ENCODE measurements at regions not wholly inside any gene's neighbourhood (a gene's known extent, or its start where the extent isn't known, plus 50 kb on each side); places are given as distances from the start of the nearest gene placed in this dataset.

DNA sequence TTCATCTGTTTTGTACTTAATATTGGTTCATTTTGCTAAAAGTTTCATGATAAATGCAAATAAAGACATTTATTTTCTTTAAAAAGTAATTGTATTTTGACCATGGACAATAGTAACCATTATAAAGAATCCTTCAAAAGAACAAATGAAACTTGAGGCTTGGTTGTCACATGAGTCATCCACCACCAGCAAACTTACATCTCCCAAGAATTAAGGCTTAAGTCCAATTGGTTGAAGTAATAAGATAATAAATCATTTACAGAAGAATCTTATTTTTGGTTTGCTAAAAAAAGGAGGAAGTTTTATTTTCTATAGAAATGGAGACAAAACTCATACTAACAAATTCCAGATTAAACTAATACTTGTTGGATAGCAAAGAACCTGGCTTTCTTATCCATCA lies 84.8 kb upstream of the KITLG start:
- no peak for DNase-seq

- no peak for DNase-seq
Measured at GRCh38 chr12:88662961-88663360, 82.7 kb upstream of the KITLG start.

DNA sequence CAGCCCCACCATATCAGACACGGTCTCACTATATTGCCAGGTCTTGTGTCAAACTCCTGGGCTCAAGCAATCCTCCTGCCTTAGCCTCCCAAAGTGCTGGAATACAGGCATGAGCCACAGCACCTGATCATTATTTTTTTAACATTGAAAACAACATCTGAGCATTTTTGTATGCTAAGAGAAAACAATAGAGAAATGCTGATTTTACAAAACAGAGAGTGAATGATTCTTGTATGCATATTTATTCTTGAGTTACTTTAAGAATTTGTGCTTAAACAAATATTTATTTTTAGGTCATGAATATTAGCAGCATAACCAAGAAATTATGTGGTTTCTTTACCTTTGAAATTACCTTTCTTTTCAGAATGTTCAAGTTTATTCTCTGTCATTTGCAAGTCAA lies 81.8 kb upstream of the KITLG start:
- DNase-seq, result no peak

GRCh38 chr12:88658009-88658408 lies 77.7 kb upstream of the KITLG start:
- no peak for DNase-seq

- no peak for DNase-seq
Measured at GRCh38 chr12:88650715-88651114, 70.4 kb upstream of the KITLG start.

DNA sequence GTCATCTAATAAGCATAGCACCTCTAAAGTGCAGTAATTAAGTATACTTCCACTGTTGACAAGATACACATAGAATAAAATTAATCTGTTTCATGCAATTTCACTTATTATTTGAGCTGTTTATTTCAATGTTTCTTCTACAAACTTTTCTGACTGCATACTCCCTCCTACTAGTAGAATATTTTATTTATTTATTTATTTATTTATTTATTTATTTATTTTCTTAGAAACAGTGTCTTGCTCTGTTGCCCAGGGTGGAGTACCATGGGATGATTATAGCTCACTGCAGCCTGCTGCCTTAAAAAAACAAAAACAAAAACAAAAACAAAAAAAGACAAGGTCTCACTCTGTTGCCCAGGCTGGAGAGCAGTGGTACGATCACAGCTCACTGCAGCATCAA lies 68.4 kb upstream of the KITLG start:
- DNase-seq, result no peak

- no peak for DNase-seq
Measured at GRCh38 chr12:88646824-88647223, 66.6 kb upstream of the KITLG start.

- no peak for DNase-seq
Measured at GRCh38 chr12:88645816-88646215, 65.5 kb upstream of the KITLG start.

DNA sequence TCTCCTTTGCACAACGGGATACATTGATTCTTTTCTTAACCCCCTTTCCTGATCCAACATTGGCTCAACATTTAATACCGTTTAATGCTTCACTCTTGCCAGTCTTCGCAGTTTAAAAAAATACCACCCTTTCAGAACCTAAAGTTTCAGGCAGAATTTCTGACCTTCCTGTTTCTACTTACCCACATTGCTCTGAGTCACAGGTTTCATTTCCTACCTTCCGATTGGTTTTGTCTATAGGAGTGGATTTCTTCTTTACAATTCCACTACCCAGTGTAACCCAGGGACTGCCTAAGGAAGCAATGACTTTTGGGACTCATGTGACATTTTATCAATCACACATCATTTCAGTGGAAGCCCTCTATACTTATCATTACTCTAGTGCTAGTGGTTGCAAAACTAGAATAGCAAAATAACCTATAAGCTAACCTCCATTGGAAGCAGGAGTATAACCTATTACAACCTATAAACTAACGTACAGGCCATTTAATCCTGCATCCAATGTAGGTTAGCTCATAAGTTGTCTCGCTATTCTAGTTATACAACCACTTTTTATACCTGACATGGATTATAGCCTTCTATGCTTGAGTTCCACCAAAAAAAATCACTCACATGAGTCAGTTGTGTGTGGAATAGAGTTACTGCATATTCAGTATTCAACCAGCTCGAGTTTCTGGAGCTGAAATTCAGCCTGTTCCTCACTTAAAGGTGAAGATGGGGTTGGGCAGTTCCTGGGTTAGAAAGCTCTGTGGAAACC lies 64.9 kb upstream of the KITLG start:
- no peak for DNase-seq

GRCh38 chr12:88643685-88644084 lies 63.4 kb upstream of the KITLG start:
- no peak for DNase-seq

DNA sequence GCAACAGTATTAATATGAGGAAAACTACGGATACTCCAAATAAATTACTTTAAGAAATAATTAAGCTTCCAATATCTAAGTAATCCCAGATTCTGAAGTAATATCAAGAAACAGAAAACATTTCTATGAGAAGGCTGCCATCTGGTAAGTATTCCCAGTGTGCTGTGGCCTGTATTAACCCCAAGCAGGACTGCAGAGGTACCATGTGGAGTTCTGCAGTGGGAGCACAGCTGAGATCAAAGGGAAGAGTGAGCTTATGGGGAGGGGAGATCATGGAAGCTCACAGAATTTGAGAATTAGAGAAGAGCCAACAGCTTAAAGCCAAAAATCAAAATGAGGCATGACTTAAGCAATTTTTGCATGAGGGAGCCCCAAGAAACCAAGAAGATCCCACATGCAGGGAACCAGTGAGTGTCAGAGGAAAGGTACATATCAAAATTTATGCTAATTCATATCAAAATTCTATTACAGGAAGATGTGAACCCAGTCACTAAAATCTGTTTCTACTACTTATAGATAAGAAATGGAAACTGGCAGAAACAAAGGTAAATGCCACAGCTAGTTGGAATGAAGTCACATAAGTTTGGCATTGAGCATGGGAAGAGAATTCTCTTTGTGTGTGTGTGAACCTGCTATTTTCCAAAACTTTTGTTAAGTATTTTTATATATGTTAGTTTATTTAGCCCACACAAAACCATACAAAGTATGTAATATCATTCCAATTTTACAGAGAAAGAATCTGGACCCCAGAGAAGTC lies 62.6 kb upstream of the KITLG start:
- DNase-seq, result no peak

GRCh38 chr12:88638966-88639760 lies 58.9 kb upstream of the KITLG start:
- DNase-seq, result no peak

- DNase-seq, result no peak
Measured at GRCh38 chr12:88638388-88638787, 58.1 kb upstream of the KITLG start.

DNA sequence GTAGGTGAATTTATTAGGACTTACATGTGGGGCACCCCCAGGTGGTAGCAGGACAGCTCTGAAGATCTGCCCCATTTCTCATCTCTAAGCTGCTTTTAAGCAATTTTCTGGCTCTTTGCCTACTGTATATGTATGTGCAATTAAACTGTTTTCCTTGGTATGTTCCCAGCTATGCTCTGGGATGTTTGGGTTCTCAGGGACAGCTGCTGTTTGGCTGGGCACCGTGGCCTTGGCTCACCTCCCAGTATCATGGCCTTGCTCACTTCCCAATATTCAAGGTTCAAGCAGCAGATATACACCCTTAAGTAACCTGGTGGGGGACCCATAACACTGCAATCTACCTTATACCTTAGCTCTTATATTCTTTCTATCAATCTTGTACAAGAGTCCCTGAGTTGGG lies 53.7 kb upstream of the KITLG start:
- no peak for DNase-seq

DNA sequence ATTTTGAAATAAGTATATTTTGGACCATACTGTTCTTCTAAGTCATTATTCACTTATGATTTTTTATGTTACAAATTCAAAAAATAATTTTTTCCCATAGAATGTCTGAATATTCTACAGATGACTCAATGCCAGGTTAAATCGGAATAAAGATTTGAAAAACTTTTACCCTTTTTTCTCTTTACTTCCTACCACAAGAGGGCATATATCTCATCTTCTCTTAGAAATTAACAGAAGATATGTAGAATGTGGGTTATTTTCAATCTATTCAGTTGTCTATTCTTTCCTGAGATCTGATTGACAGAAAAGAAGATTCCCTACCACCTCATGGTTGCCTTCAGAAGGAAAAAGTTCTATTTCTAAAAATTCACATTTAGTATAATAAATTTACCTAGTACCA lies 53.0 kb upstream of the KITLG start:
- no peak for DNase-seq

DNA sequence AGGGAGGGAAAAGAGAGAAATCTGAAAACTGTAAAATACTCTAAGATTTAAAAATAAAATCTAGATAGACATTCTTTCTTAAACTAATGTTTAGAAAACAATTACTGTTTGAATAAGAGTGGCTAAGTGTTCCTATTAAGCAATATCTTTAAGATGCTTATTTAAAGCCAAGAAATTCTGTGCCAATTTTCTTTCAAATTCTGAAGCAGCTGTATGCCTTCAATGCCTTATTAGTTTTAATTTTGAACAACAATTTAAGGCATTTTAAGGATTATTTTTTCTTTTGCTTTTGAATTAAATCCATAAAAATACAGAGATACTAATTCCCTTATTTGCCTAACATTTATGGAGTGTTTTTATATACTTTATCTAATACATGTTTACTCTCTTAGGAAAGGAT lies 50.3 kb upstream of the KITLG start:
- no peak for DNase-seq

Measured in CD4-positive, alpha-beta T cell treated with Interferon gamma for 1 hour (primary cell).